ENCODE measurements at regions not wholly inside any gene's neighbourhood (a gene's known extent, or its start where the extent isn't known, plus 50 kb on each side); places are given as distances from the start of the nearest gene placed in this dataset.

DNA sequence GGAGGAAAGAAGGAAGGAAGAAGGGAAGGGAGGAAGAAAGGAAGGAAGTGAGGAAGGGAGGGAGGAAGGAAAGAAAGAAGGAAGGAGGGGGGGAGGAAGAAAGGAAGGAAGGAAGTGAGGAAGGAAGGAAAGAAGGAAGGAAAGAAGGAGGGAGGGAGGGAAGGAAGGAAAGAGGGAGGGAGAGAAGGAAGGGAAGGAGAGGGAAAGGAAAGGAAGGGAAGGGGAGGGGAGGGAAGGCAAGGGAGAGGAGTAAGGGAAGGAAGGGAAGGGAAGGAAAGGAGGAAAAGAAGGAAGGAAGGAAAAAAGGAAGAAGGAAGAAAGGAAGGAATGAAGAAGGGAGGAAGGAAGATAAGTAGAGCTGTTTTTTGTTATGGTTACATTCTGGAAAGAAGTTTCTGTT is 141.2 kb downstream of the LRRC3B start:
- H3K27ac Mint-ChIP-seq, result no peak overlapping the region
- Histone ChIP-seq H3K9me3 (ENCODE audit: control insufficient read depth in 2 of 3, low read length in 3 of 3) (no peaks in the 10 kb centered on the region), H3K27ac (ENCODE audit: low read depth, low read length) (no peak overlapping the region), H3K4me1 (ENCODE audit: control insufficient read depth in 2 of 2, insufficient read depth in 2 of 2, low read length in 2 of 2) (no peaks in the 10 kb centered on the region), H3K36me3 (ENCODE audit: control insufficient read depth in 2 of 3, insufficient read depth in 3 of 3, low read length in 3 of 3) (no peaks in the 10 kb centered on the region), H3K27me3 (ENCODE audit: control insufficient read depth in 2 of 2, insufficient read depth in 2 of 2, low read length in 2 of 2) (no peaks in the 10 kb centered on the region), H3K4me3 (ENCODE audit: low read length) (no peak overlapping the region)
- no peaks in the 10 kb centered on the region for H3K4me1 Mint-ChIP-seq
- DNase-seq, result no peak
- intact Hi-C loops (cut with micrococcal nuclease), result no loop called here
- no peak overlapping the region for H3K4me3 Mint-ChIP-seq
- CTCF ChIA-PET, result no interaction called here
- H3K27me3 Mint-ChIP-seq, result peaks cover 0 to 4% (median 0%) of the 10 kb centered on the region in 5 donors
- no peaks in the 10 kb centered on the region for H3K36me3 Mint-ChIP-seq
- H3K9me3 Mint-ChIP-seq, result peaks cover 0 to 20% (median 7%) of the 10 kb centered on the region in 11 donors
- POLR2A ChIA-PET, result no interaction called here
- ATAC-seq, result no peak

DNA sequence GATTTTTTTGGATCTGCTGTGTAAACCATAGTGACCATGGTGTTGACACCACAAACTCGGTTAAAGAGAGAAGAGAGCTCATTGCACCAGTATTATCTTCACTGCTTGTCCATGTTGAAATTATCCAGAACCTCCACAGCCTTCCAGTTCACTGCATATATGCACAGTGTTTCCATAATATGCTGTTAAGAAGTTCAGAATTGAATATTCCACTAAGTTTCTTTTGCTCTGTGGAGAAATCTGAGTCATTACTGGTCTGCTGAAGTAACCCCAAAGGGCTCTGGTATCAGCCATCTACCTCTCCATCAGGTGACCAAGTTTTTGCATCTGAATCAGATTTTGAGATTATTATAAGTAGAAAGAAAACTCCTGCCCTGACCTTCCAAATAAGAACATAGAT is 143.5 kb downstream of the LRRC3B start:
- Histone ChIP-seq H3K27ac (ENCODE audit: low read depth, low read length) (no peak overlapping the region), H3K4me1 (ENCODE audit: control insufficient read depth in 2 of 2, insufficient read depth in 2 of 2, low read length in 2 of 2) (no peaks in the 10 kb centered on the region), H3K27me3 (ENCODE audit: control insufficient read depth in 2 of 2, insufficient read depth in 2 of 2, low read length in 2 of 2) (no peaks in the 10 kb centered on the region), H3K4me3 (ENCODE audit: low read length) (no peak overlapping the region), H3K9me3 (ENCODE audit: control insufficient read depth in 2 of 3, low read length in 3 of 3) (no peaks in the 10 kb centered on the region), H3K36me3 (ENCODE audit: control insufficient read depth in 2 of 3, insufficient read depth in 3 of 3, low read length in 3 of 3) (no peaks in the 10 kb centered on the region)
- DNase-seq, result no peak
- CTCF ChIA-PET, result no interaction called here
- intact Hi-C loops (cut with micrococcal nuclease), result no loop called here
- H3K4me3 Mint-ChIP-seq, result no peak overlapping the region
- no peaks in the 10 kb centered on the region for H3K36me3 Mint-ChIP-seq
- peaks cover 0 to 4% (median 0%) of the 10 kb centered on the region in 5 donors for H3K27me3 Mint-ChIP-seq
- POLR2A ChIA-PET, result no interaction called here
- ATAC-seq, result no peak
- H3K9me3 Mint-ChIP-seq, result peaks cover 2 to 24% (median 6%) of the 10 kb centered on the region in 11 donors
- no peak overlapping the region for H3K27ac Mint-ChIP-seq
- no peaks in the 10 kb centered on the region for H3K4me1 Mint-ChIP-seq

DNA sequence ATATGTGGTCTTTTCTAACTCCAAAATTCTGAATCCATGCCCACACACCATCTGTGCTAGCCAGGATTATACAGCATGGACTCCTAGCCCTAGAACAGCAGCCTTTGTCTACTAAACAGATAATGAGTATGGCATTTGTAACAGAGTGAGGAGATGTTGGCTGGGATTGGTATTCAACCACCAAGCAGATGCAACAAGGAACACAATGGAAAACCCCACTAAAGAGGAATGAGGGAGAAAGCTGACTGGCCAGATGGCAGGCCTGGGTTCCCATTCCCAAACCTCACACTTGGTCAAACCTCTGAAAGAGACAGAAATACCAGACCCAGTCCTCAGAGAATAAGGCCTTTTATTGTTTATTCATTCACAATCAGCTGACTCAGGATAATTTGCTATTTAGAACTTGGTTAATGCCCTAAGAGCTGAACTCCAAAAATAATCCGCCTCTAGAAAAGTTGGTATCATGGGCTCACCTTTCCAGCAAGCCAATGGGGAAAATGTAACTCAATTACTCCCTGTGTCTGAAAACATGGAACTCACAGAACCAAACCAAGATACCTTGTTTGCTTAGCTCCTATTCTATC is 145.6 kb downstream of the LRRC3B start:
- no peak overlapping the region for H3K27ac Mint-ChIP-seq

DNA sequence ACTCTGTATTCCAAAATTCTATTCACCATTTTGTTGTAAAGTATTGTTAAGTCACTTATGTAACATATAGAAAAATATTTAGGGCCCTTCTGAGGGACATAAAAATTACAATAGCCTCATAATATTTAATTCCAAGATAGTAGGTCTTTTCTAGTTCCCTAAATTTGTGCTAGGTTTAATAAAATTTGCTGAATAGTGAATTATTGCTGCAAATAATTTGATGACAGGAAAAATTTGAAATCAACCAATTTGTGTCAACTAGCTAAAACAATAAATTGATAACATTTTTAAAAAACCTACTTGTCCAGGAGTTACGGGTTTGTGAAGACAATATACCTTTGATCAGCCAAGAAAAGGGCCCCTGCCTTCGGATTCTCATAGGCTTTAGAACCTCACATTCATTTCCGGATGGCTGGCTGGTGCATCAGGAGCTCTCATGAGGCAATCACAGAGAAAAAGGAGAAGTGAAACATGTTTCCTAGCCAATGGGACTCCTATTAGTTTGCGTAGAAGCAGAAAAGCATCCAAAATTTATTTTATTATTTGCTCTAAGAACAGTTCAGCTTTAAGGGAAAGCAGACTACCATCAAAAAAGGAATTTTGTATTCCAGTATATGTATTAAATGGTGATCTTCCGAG is 177.2 kb downstream of the LRRC3B start:
- no peaks in the 10 kb centered on the region for H3K4me1 Mint-ChIP-seq
- Histone ChIP-seq H3K9me3 (ENCODE audit: control insufficient read depth in 2 of 3, low read length in 3 of 3) (no peaks in the 10 kb centered on the region), H3K27ac (ENCODE audit: low read depth, low read length) (no peak overlapping the region), H3K27me3 (ENCODE audit: control insufficient read depth in 2 of 2, insufficient read depth in 2 of 2, low read length in 2 of 2) (no peaks in the 10 kb centered on the region), H3K36me3 (ENCODE audit: control insufficient read depth in 2 of 3, insufficient read depth in 3 of 3, low read length in 3 of 3) (no peaks in the 10 kb centered on the region), H3K4me1 (ENCODE audit: control insufficient read depth in 2 of 2, insufficient read depth in 2 of 2, low read length in 2 of 2) (no peaks in the 10 kb centered on the region), H3K4me3 (ENCODE audit: low read length) (no peak overlapping the region)
- intact Hi-C loops (cut with micrococcal nuclease), result no loop called here
- H3K9me3 Mint-ChIP-seq, result peaks cover 0 to 7% (median 0%) of the 10 kb centered on the region in 11 donors
- no peaks in the 10 kb centered on the region for H3K36me3 Mint-ChIP-seq
- ATAC-seq (no peak), DNase-seq (no peak)
- no peaks in the 10 kb centered on the region for H3K27me3 Mint-ChIP-seq
- ChIA-PET CTCF (no interaction called here), POLR2A (no interaction called here)
- H3K4me3 Mint-ChIP-seq, result no peak overlapping the region
- no peak overlapping the region for H3K27ac Mint-ChIP-seq

More for the DNA sequence above, 145.6 kb downstream of the LRRC3B start:
- Histone ChIP-seq H3K9me3 (ENCODE audit: control insufficient read depth in 2 of 3, low read length in 3 of 3) (no peaks in the 10 kb centered on the region), H3K27ac (ENCODE audit: low read depth, low read length) (no peak overlapping the region), H3K27me3 (ENCODE audit: control insufficient read depth in 2 of 2, insufficient read depth in 2 of 2, low read length in 2 of 2) (no peaks in the 10 kb centered on the region), H3K36me3 (ENCODE audit: control insufficient read depth in 2 of 3, insufficient read depth in 3 of 3, low read length in 3 of 3) (no peaks in the 10 kb centered on the region), H3K4me3 (ENCODE audit: low read length) (no peak overlapping the region), H3K4me1 (ENCODE audit: control insufficient read depth in 2 of 2, insufficient read depth in 2 of 2, low read length in 2 of 2) (no peaks in the 10 kb centered on the region)
- intact Hi-C loops (cut with micrococcal nuclease), result no loop called here
- peaks cover 0 to 4% (median 0%) of the 10 kb centered on the region in 5 donors for H3K27me3 Mint-ChIP-seq
- peaks cover 0 to 24% (median 7%) of the 10 kb centered on the region in 11 donors for H3K9me3 Mint-ChIP-seq
- no peak overlapping the region for H3K4me3 Mint-ChIP-seq
- ChIA-PET CTCF (no interaction called here), POLR2A (no interaction called here)
- no peaks in the 10 kb centered on the region for H3K36me3 Mint-ChIP-seq
- no peaks in the 10 kb centered on the region for H3K4me1 Mint-ChIP-seq
- no peak for DNase-seq
- ATAC-seq, result no peak

DNA sequence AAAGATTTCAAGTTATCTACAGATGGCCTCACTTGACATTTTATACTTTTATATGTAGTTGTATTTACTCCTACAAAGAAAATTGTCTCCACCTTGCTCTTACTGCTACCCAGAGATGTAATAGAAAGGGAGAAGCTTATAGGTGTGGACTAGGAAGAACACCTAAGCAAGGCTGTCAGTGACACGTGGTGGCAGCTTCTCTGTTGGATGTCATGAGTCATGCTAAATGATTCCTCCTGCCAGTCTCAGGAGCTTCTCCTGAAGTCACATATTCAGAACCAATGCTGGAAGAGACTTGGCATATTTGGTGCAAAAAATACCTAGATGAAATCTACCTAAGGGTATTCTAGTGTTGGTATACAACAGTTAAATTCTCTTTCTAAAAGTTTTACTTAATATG is 184.7 kb downstream of the LRRC3B start:
- DNase-seq (no peak), ATAC-seq (no peak)
- no peaks in the 10 kb centered on the region for H3K4me1 ChIP-seq (ENCODE audit: control insufficient read depth in 2 of 2, insufficient read depth in 2 of 2, low read length in 2 of 2)
- no peak overlapping the region for H3K4me3 ChIP-seq (ENCODE audit: low read length)
- no peaks in the 10 kb centered on the region for H3K36me3 Mint-ChIP-seq
- no peaks in the 10 kb centered on the region for H3K27me3 Mint-ChIP-seq
- no peak overlapping the region for H3K4me3 Mint-ChIP-seq
- no peak overlapping the region for H3K27ac Mint-ChIP-seq
- H3K4me1 Mint-ChIP-seq, result no peaks in the 10 kb centered on the region
- no peaks in the 10 kb centered on the region for H3K27me3 ChIP-seq (ENCODE audit: control insufficient read depth in 2 of 2, insufficient read depth in 2 of 2, low read length in 2 of 2)
- peaks cover 0 to 8% (median 4%) of the 10 kb centered on the region in 11 donors for H3K9me3 Mint-ChIP-seq
- intact Hi-C loops (cut with micrococcal nuclease), result no loop called here
- no peaks in the 10 kb centered on the region for H3K36me3 ChIP-seq (ENCODE audit: control insufficient read depth in 2 of 3, insufficient read depth in 3 of 3, low read length in 3 of 3)
- POLR2A ChIA-PET, result no interaction called here
- CTCF ChIA-PET, result no interaction called here
- H3K27ac ChIP-seq (ENCODE audit: low read depth, low read length), result no peak overlapping the region
- H3K9me3 ChIP-seq (ENCODE audit: control insufficient read depth in 2 of 3, low read length in 3 of 3), result no peaks in the 10 kb centered on the region

DNA sequence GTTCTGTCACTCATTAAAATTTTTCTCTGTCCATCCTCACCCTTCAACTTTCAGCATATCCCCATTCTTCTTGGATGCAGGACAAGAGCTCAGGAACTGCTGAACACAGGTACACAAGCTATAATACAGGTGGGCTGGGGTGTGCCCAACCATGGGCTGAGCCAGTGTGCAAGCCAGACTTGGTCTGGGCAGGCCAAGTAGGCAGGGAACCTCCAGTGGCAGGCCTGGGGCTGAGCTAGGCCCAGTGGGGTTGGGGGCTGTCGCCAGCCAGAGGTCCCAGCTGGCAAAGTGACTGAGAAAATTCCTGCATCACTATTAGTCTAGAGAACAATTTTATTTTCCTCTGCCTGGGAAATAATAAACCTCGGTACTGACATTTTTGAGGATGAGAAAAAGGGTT is 202.9 kb downstream of the LRRC3B start:
- Mint-ChIP-seq H3K9me3 (peaks cover 5 to 74% (median 21%) of the 10 kb centered on the region in 11 donors), H3K4me1 (no peaks in the 10 kb centered on the region), H3K36me3 (peaks cover 0 to 5% (median 0%) of the 10 kb centered on the region in 5 donors), H3K27ac (no peak overlapping the region), H3K27me3 (no peaks in the 10 kb centered on the region), H3K4me3 (no peak overlapping the region)
- Histone ChIP-seq H3K27me3 (ENCODE audit: control insufficient read depth in 2 of 2, insufficient read depth in 2 of 2, low read length in 2 of 2) (no peaks in the 10 kb centered on the region), H3K27ac (ENCODE audit: low read depth, low read length) (no peak overlapping the region), H3K4me1 (ENCODE audit: control insufficient read depth in 2 of 2, insufficient read depth in 2 of 2, low read length in 2 of 2) (no peaks in the 10 kb centered on the region), H3K9me3 (ENCODE audit: control insufficient read depth in 2 of 3, low read length in 3 of 3) (peaks cover 0 to 15% (median 0%) of the 10 kb centered on the region in 3 experiments), H3K36me3 (ENCODE audit: control insufficient read depth in 2 of 3, insufficient read depth in 3 of 3, low read length in 3 of 3) (no peaks in the 10 kb centered on the region), H3K4me3 (ENCODE audit: low read length) (no peak overlapping the region)
- ChIA-PET POLR2A (no interaction called here), CTCF (no interaction called here)
- intact Hi-C loops (cut with micrococcal nuclease), result no loop called here
- no peak for ATAC-seq
- no peak for DNase-seq

DNA sequence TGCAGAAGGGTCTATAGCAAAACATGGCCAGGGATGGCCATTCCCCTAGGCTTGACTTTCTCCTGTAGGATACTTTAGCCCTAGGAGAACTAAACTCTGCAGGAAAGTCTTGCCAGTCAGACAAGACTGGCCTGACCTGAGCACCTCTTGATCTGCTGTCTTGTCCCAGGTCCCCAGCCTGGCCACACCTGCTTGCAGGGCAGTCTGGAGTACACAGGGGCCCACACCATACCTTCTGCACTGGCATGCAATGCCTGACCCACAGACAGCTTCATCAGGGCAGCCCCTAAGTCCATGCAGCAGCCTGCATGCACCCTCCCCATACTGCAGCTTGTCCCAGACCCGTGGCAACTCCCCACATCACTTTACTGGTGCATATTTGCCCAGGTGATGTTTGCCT is 204.6 kb downstream of the LRRC3B start:
- Histone ChIP-seq H3K4me3 (ENCODE audit: low read length) (no peak overlapping the region), H3K27me3 (ENCODE audit: control insufficient read depth in 2 of 2, insufficient read depth in 2 of 2, low read length in 2 of 2) (no peaks in the 10 kb centered on the region), H3K9me3 (ENCODE audit: control insufficient read depth in 2 of 3, low read length in 3 of 3) (peaks cover 0 to 7% (median 0%) of the 10 kb centered on the region in 3 experiments), H3K27ac (ENCODE audit: low read depth, low read length) (no peak overlapping the region), H3K4me1 (ENCODE audit: control insufficient read depth in 2 of 2, insufficient read depth in 2 of 2, low read length in 2 of 2) (no peaks in the 10 kb centered on the region), H3K36me3 (ENCODE audit: control insufficient read depth in 2 of 3, insufficient read depth in 3 of 3, low read length in 3 of 3) (no peaks in the 10 kb centered on the region)
- Mint-ChIP-seq H3K36me3 (peaks cover 0 to 5% (median 0%) of the 10 kb centered on the region in 5 donors), H3K27me3 (no peaks in the 10 kb centered on the region), H3K4me1 (no peaks in the 10 kb centered on the region), H3K27ac (no peak overlapping the region), H3K4me3 (no peak overlapping the region), H3K9me3 (peaks cover 5 to 58% (median 25%) of the 10 kb centered on the region in 11 donors)
- intact Hi-C loops (cut with micrococcal nuclease), result no loop called here
- ChIA-PET POLR2A (no interaction called here), CTCF (no interaction called here)
- ATAC-seq (no peak), DNase-seq (no peak)

Measured in naive thymus-derived CD4-positive, alpha-beta T cell (primary cell).